Raji (cell line): ENCODE measurements at regions not wholly inside any gene's neighbourhood (a gene's known extent, or its start where the extent isn't known, plus 50 kb on each side); places are given as distances from the start of the nearest gene placed in this dataset.

Experiments
- POLR2A ChIP-seq: IDR thresholded peaks from 2 replicates; pipeline ENCODE4 v1.6.1; 2011; ENCODE audit warnings: low read depth, low read length, control low read depth; ENCODE audit not compliant: insufficient read depth

- TF ChIP-seq POLR2A: no peak
These were observed 303.6 kb downstream of the KCNRG start for GRCh38 chr13:50318887-50319286.

GRCh38 chr13:50319635-50320255, 304.5 kb downstream of the KCNRG start:
- no peak for TF ChIP-seq POLR2A

GRCh38 chr13:50320271-50320862, 305.1 kb downstream of the KCNRG start:
- no peak for TF ChIP-seq POLR2A

- no peak for TF ChIP-seq POLR2A
These were observed 306.8 kb downstream of the KCNRG start for GRCh38 chr13:50322006-50322405.

GRCh38 chr13:50323440-50324065, 308.3 kb downstream of the KCNRG start:
- TF ChIP-seq POLR2A: no peak

- TF ChIP-seq POLR2A: no peak
These were observed 311.0 kb downstream of the KCNRG start for GRCh38 chr13:50326271-50326670.

GRCh38 chr13:50326811-50327210, 311.6 kb downstream of the KCNRG start:
- no peak for TF ChIP-seq POLR2A

GRCh38 chr13:50334115-50334778, 319.0 kb downstream of the KCNRG start:
- no peak for TF ChIP-seq POLR2A

- no peak for TF ChIP-seq POLR2A
These were observed 319.7 kb downstream of the KCNRG start for GRCh38 chr13:50334944-50335343.

GRCh38 chr13:50339271-50339670, 324.0 kb downstream of the KCNRG start:
- no peak for TF ChIP-seq POLR2A

GRCh38 chr13:50340146-50340545, 324.9 kb downstream of the KCNRG start:
- TF ChIP-seq POLR2A: no peak

- no peak for TF ChIP-seq POLR2A
These were observed 325.5 kb downstream of the KCNRG start for GRCh38 chr13:50340551-50341287.

- TF ChIP-seq POLR2A: no peak
These were observed 326.3 kb downstream of the KCNRG start for GRCh38 chr13:50341526-50341925.

GRCh38 chr13:50344717-50345116, 329.5 kb downstream of the KCNRG start:
- TF ChIP-seq POLR2A: no peak

- no peak for TF ChIP-seq POLR2A
These were observed 330.6 kb downstream of the KCNRG start for GRCh38 chr13:50345804-50346203.
